Colonic mucosa (tissue), 4 donors: ENCODE measurements at regions not wholly inside any gene's neighbourhood (a gene's known extent, or its start where the extent isn't known, plus 50 kb on each side); places are given as distances from the start of the nearest gene placed in this dataset.

Source experiments
- DNase-seq: peaks from one replicate; pipeline ENCODE4 v3.0.0-alpha.2; 2020
- H3K27ac ChIP-seq: fragments of 200-600 bp; one replicate; pipeline ENCODE4 v1.8.0; 2021
- H3K27me3 ChIP-seq: fragments of 200-600 bp; one replicate; pipeline ENCODE4 v1.8.0; 2021
- H3K36me3 ChIP-seq: fragments of 200-600 bp; one replicate; pipeline ENCODE4 v1.8.0; 2021
- H3K4me1 ChIP-seq: fragments of 200-600 bp; one replicate; pipeline ENCODE4 v1.8.0; 2021; ENCODE audit warnings: mild to moderate bottlenecking
- H3K4me3 ChIP-seq: fragments of 200-600 bp; one replicate; pipeline ENCODE4 v1.8.0; 2021
- H3K9ac ChIP-seq, 2 donors: one replicate each; pipeline ENCODE4 v1.7.0; 2013; ENCODE audit warnings: control low read depth in 2 of 2, low read depth in 2 of 2, low read length in 2 of 2
- H3K9me3 ChIP-seq: fragments of 200-600 bp; one replicate; pipeline ENCODE4 v1.8.0; 2021
- CTCF ChIP-seq: fragments of 200-600 bp; IDR thresholded peaks from one replicate; pipeline ENCODE4 v1.8.0; 2022; ENCODE audit warnings: antibody characterized with exemption, mild to moderate bottlenecking
- intact Hi-C: fragments of 100-400 bp; cut with DNase I; formaldehyde crosslinking; loops from one replicate; pipeline ENCODE4 v1.14.1; 2022
- donor health status: healthy.
- donor health status: DM: no; HTN: no; CAD: no.
- donor health status: DM: no; HTN: no; CAD: no.

- Histone ChIP-seq H3K9ac (no peak overlapping the region), H3K4me3 (no peak overlapping the region), H3K9me3 (no peaks in the 10 kb centered on the region), H3K27ac (no peak overlapping the region), H3K27me3 (no peaks in the 10 kb centered on the region), H3K36me3 (no peaks in the 10 kb centered on the region), H3K4me1 (no peaks in the 10 kb centered on the region)
- TF ChIP-seq CTCF: no peak
- DNase-seq: no peak
- intact Hi-C loops: no loop called here
Observed at GRCh38 chr21:31493350-31493880, 149.4 kb upstream of the TIAM1 start.

GRCh38 chr21:31491617-31492016, 147.6 kb upstream of the TIAM1 start:
- Histone ChIP-seq H3K4me1 (no peaks in the 10 kb centered on the region), H3K9me3 (no peaks in the 10 kb centered on the region), H3K27me3 (no peaks in the 10 kb centered on the region), H3K36me3 (no peaks in the 10 kb centered on the region), H3K4me3 (no peak overlapping the region), H3K27ac (no peak overlapping the region), H3K9ac (no peak overlapping the region)
- no peak for TF ChIP-seq CTCF
- intact Hi-C loops: no loop called here
- no peak for DNase-seq

- TF ChIP-seq CTCF: no peak
- no peaks in the 10 kb centered on the region for H3K36me3 ChIP-seq
- no peaks in the 10 kb centered on the region for H3K4me1 ChIP-seq
- intact Hi-C loops: no loop called here
- no peak for DNase-seq
- no peaks in the 10 kb centered on the region for H3K27me3 ChIP-seq
- no peak overlapping the region for H3K4me3 ChIP-seq
- no peaks in the 10 kb centered on the region for H3K9me3 ChIP-seq
- H3K9ac ChIP-seq: no peak overlapping the region
- H3K27ac ChIP-seq: no peak overlapping the region
Observed at GRCh38 chr21:31490443-31490842, 146.4 kb upstream of the TIAM1 start.

DNA sequence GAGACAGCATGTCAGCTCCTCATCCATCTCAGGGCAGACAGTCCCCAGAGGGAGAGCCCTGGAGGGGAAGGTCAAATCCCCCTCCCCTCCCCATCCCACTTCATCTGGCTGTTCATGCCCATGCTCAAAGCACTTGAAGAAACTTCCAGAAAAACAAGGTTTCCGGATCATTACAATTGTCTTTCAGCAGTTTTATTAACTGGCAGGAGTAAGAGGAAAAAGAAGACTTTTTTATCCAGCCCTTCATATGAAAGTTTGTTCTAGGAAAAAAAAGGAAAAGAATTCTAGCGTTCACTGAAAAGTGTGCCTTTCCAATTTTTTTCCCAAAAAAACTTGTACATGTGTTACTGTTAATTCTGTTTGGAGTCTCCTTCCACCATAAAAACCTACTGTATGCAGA, 145.7 kb upstream of the TIAM1 start:
- no peaks in the 10 kb centered on the region for H3K9me3 ChIP-seq
- H3K4me1 ChIP-seq: no peaks in the 10 kb centered on the region
- no peaks in the 10 kb centered on the region for H3K36me3 ChIP-seq
- H3K27ac ChIP-seq: no peak overlapping the region
- intact Hi-C loops: no loop called here
- no peaks in the 10 kb centered on the region for H3K27me3 ChIP-seq
- H3K9ac ChIP-seq: no peak overlapping the region
- H3K4me3 ChIP-seq: no peak overlapping the region
- no peak for TF ChIP-seq CTCF
- no peak for DNase-seq

GRCh38 chr21:31489014-31489413, 145.0 kb upstream of the TIAM1 start:
- Histone ChIP-seq H3K36me3 (no peaks in the 10 kb centered on the region), H3K9ac (no peak overlapping the region), H3K27ac (no peak overlapping the region), H3K27me3 (no peaks in the 10 kb centered on the region), H3K9me3 (no peaks in the 10 kb centered on the region), H3K4me1 (no peaks in the 10 kb centered on the region), H3K4me3 (no peak overlapping the region)
- intact Hi-C loops: no loop called here
- TF ChIP-seq CTCF: no peak
- no peak for DNase-seq

DNA sequence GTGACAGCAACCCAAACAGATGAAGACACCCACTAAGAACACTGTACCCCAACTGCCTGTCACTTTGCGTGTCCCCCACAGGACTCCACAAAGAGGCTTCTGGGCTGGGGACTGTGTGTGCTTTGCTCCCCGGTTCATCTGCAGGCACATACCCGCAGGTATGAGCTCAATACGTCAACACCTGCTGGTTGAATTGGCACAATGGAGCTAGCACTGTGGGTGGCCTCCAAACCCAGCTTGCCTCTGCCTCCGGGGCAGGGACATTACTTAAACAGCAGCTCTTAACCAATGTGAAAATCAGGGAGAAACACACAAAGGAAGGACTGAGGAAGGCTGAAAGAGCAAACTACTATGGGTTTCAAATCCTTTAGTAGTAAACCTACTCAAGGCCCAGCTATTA, 140.2 kb upstream of the TIAM1 start:
- Histone ChIP-seq H3K36me3 (no peaks in the 10 kb centered on the region), H3K27me3 (no peaks in the 10 kb centered on the region), H3K27ac (no peak overlapping the region), H3K9me3 (no peaks in the 10 kb centered on the region), H3K4me1 (no peaks in the 10 kb centered on the region), H3K9ac (no peak overlapping the region), H3K4me3 (no peak overlapping the region)
- DNase-seq: no peak
- TF ChIP-seq CTCF: no peak
- intact Hi-C loops: no loop called here
